AG20443 (cell line): ENCODE measurements at regions not wholly inside any gene's neighbourhood (a gene's known extent, or its start where the extent isn't known, plus 50 kb on each side); places are given as distances from the start of the nearest gene placed in this dataset.
"Not testable (repeated sequence)": the region's sequence is repeated elsewhere in the genome, so short reads cannot be mapped to it uniquely, and the experiment has no call there.

Source experiments
- DNase-seq: peaks from one replicate; pipeline ENCODE4 v3.0.0; 2012; ENCODE audit warnings: low spot score, mixed read lengths

DNA sequence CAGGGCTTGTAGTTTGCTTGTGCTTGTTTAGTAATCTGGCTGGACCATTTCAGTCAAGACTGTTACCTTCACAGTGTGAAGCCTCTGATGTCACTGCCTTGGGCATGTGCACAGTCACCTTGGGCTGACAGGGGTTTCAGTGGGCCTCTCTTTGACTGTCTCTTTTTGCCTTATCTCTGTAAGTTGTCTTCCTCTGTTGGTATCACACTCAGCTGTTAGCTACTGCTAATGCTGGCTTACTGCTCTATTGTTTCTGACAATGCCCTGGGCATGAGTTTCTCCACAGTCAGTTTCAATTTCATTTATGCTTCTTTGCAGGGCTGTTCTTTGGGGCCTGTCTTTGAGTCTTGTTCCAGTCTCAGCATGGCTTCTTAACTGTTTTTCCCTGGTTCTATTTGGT lies 201.9 kb upstream of the SHH start:
- DNase-seq = no peak

DNA sequence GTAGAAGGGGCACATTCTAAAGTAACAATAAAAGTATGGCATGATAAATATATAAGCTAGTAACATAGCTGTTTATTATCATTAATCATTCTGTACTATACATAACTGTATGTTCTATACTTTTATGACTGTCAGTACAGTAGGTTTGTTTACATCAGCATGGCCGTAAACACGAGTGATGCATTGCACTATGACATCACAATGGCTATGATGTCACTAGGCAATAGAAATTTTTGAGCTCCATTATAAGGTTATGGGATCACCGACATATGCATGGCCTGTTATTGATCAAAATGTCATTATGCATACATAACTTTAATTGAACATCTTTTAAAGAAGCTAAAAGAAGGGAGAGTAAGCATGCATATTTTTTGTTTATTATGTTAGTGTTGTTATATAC lies 200.1 kb upstream of the SHH start:
- no peak for DNase-seq

GRCh38 chr7:156009569-156009968 lies 197.3 kb upstream of the SHH start:
- DNase-seq = no peak

GRCh38 chr7:156006876-156007275 lies 194.6 kb upstream of the SHH start:
- DNase-seq = not testable (repeated sequence)

DNA sequence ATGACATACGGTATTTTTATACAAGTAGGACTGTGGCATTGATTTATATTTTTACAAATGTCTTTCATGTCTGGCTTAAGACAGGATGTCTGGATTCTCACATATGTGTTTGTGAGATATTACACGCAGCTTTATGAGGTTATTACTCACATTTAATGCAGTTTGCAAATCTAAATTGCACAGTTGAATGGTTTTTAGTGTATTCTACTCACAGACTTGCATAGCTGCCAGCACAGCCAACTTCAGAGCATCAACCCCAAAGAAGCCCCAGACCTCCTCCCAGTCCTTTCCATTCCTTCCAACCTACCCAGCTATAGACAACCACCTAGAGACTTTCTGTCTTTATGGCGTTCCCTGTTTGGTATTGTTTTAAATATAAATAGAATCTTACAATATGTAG lies 193.8 kb upstream of the SHH start:
- no peak for DNase-seq

GRCh38 chr7:156005202-156005691 lies 193.0 kb upstream of the SHH start:
- no peak for DNase-seq

GRCh38 chr7:156004265-156005201 lies 192.3 kb upstream of the SHH start:
- DNase-seq = no peak

DNA sequence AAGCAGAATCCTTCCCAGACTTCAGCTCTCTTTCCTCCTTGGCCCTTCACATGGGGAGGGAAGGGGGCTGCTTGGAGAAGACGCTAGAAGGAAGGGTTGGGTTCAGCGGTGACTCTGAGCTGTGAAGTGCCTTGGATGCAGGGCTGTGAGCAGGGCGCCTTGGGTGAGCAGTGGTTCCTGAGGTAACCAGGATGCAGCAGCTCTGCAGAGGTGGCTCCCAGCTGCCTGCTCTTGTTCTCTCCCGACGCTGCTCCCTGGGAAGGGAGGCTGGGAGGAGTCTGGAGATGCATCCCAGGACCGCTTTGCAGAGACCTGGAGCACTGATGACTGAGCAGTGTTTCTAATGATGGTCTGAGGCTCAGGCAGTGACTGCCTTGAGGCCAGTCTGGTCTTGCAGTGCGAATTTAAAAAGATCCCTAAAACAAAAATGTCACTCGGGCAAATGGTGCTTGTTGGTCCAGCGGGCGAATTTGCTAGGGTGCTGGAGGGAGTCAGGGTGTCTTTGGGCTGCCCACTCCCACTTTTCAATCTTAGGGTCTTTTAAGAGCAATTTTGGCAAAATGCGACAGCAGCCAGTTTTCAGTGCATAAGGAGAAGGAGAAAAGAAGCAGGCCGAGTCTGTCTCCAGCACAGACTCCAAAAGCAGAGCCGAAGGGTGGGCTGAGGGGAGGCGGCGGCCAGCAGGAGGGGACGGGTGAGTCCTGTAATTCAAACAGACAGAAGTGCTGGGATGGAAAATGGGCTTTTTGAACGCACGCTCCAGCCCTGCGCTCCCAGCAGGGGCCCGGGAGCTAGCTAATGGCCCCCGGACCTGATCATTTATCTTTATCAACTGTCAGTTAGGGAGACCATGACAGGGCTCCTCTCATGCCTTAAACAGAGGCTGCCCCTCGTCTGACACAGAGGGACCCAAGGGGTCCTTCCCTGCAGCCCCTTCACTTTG lies 191.2 kb upstream of the SHH start:
- no peak for DNase-seq

DNA sequence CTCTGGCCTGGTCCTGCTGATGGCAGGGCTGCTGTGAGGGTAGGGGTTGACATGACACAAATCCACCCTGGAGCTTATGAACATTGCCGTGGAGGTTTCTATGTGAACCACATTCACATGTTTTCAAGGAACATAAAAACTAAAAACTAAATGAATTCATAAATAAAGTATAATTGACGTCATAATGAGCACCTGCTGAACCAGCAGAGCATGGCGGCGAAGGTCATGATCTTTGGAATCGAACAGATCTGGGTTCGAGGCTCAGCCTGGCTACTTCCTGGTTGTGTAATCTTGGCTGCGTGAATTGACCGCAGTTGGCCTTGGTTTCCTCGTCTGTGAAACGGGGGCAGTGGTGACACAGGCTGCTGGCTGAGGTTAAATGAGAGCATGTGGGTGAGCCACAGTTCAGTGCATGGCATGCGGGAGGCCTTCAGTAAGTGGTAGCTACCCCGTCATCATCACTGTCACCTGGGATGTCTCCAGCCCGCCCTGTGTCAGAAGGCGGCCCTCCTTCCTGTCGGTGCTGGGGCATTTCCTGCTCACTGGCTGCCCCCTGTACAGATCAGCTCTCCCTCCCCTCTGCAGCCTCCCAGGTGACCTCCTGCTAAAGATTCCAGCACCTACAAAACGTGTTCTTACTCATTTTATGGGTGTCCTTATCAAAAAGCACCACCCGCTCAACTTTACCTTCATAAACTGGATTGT lies 190.3 kb upstream of the SHH start:
- DNase-seq = no peak

GRCh38 chr7:156001496-156002260 lies 189.4 kb upstream of the SHH start:
- DNase-seq = no peak

DNA sequence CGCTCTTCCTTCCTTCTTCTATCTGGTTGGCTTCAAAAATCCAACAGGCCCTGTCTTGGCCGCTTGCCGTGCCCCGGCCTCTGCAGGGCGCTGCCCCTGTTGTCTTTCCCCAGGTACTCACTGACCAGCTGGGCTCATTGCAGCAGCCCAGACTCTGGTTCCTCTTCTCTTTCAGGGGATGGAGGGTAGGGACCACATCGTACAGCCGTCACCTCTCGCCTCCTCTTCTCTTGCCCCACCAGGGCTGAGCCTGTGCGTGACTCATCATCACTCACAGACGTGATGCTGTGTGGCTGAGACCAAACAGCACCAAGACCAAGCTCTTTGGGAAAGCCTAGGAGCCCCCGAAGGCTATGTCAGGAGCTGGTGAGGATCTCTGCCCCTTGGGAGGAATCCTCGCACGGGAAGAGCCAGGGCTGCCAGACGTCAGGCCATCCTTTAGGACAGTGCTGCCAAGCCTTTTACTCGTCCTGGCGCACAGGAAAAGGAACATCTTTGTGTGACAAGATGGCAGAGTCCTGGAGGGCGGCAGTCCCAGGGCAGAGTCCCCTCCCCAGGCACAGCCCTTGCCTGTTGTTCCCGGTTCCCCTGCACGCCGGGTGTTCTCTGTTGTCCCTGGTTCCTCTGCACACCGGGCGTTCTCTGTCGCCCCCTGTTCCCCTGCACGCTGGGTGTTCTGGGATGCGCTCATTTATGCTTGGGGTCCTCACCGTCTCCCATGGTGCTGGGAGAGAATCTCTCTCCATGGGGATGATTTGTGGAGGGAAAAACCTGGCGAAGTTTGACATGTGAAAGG lies 188.5 kb upstream of the SHH start:
- DNase-seq = no peak

DNA sequence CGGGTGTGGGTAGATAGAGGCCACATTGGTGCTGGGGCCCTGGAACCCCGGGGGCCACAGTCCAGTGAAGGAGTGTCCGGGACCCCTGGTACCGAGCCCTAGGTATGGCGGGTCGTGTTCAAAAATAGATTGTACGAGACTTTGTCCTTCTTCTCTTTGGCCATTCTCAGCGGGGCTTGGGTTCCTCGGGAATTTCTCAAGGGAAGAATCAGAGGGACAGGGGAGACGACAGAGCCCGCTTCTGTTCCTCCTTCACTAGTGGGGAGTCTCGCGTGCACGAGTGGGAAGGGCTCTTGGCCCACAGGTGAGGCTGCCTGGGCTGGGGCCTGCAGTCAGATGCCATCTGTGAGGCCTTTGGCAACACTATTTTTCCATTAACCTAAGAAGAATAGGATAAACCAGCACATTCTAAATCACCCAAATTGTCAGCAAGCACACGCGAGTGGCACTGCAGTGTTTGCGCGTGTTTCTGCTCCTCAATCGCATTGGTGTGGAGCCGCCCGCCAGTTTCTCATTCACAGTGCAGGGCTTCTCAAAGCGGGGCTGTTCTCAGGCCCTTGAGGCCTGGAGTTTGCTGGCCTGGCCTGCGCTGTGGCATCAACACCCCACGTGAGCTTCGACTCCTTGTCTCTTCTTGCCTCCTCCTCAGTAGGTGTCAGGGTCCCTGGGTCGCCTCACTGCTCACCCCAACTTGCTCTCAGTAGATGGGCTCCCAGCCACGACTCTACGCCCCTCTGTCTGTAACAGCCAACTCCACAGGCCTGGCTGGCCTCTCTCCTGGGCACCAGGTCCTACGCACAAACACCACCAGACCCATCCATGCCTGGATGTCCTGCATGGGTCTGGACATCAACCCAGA lies 187.6 kb upstream of the SHH start:
- no peak for DNase-seq

GRCh38 chr7:155998766-155999630 lies 186.7 kb upstream of the SHH start:
- no peak for DNase-seq

GRCh38 chr7:155998328-155998691 lies 186.0 kb upstream of the SHH start:
- DNase-seq = no peak

DNA sequence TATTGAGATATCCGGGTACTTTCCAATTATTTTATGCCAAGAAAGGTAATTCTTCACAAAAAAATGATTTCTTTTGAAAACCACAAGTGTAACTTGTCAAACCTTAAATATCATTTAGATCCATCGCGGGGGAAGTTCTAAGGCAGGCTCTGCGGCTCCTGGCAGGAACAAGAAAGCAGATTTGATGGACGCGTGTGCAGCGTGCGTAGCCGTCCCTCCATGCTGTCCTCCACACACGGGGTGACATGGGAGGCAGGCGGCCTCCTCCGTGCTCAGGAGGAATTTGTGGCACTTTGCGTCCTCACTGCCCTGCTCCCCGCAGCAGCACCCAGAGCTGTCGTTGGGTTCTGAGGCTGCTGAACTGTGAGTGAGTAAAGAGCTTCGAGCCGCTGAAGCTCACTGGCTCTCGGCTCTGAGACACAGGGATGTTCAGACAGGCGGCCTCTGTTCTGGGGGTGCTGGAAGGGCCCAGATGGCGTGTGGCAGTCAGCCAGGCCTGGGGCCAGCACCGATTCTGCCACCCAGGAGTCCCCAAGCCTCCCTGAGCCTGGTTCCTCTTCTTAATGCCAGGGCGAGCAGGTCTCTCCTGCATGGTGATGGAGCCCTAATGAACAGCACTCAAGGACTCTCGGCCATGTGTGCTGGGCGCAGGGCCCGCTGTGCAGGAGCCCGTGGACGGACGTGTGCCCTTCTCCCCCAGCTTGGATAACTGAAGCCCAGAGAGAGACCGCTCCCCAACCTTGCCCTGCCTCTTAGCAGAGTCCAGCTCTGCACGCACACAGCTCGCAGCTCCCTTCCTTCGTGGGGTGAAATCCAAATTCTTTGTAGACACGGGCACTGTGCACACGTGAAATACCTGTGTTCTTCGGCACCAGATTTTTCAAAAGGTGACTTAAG lies 185.4 kb upstream of the SHH start:
- DNase-seq = no peak

DNA sequence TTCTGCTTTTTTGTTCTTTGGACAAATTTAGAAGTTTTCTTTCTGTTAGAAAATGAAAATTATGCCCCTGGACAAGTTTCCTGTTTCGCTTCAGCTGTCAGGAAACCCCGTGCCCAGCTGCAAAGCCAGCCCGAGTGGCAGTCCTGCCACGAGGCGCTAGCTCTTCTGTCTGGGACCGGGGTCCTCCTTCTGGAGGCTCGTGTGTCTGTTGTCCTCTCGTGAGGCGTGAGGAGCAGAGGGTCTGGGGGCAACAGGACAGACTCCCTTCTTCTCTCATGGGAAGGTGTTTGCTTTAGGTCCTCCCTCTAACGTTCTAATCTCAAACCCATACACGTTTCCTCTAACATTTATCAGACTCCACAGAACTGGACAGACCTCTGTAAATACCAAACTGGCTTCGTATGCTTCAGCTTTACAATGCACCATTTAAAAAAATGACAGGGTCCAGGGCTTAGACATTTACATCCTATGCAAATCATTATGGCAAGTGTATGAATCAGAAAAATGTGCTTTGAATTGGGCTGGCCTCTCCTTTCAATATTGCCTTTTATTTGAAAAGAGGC lies 184.5 kb upstream of the SHH start:
- no peak for DNase-seq

DNA sequence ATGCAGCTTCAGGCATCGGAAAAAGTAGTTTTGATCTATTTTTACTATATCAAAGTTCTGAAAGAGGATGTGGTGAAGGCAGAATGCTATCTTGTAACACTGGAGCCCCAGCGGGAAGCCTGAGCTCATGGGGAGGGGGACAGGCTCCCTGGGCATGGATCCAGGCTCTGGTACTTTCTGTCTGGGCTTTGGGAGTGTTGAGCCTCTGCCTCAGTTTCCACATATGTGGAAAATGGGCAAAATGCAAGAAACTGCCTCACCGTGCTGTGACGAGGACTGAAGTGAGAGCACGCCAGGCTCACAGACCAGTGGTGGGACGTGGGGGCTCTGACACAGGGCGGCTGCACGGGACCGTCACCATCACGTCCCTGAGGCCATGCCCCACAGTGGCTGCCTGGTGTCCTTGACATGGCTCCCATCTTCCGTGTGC lies 182.9 kb upstream of the SHH start:
- DNase-seq = no peak
